ENCODE measurements at regions not wholly inside any gene's neighbourhood (a gene's known extent, or its start where the extent isn't known, plus 50 kb on each side); places are given as distances from the start of the nearest gene placed in this dataset.

- no peak for DNase-seq (ENCODE audit: low read depth, low spot score)
- H3K9me3 ChIP-seq (ENCODE audit: low read depth, low read length) = peaks cover 9% of the 10 kb centered on the region; the same call in 1 of the 2 replicates
- H3K4me3 ChIP-seq = no peak overlapping the region
- TF ChIP-seq EZH2 (IDR thresholded peaks at IDR 0.05) (no peak), FOXP2 (optimal IDR thresholded peaks at IDR 0.05; ENCODE audit: control extremely low read depth, extremely low read length, insufficient read depth) (no peak), POLR2AphosphoS5 (IDR thresholded peaks at IDR 0.05; ENCODE audit: borderline replicate concordance, low read depth, low read length) (no peak)
- H3K27ac ChIP-seq = no peak overlapping the region
- H3K9ac ChIP-seq (ENCODE audit: insufficient read length) = no peak overlapping the region
- H3K36me3 ChIP-seq (ENCODE audit: insufficient read depth, low read length) = peaks cover 15% of the 10 kb centered on the region
Observed at GRCh38 chr4:3382251-3382650, 59.5 kb upstream of the HGFAC start.

GRCh38 chr4:3384391-3384770, 57.4 kb upstream of the HGFAC start:
- Histone ChIP-seq H3K9ac (ENCODE audit: insufficient read length) (no peak overlapping the region), H3K36me3 (ENCODE audit: insufficient read depth, low read length) (no peaks in the 10 kb centered on the region), H3K4me3 (no peak overlapping the region), H3K27ac (no peak overlapping the region), H3K9me3 (ENCODE audit: low read depth, low read length) (peaks cover 4% of the 10 kb centered on the region; the same call in 1 of the 2 replicates)
- TF ChIP-seq EZH2 (IDR thresholded peaks at IDR 0.05) = no peak
- TF ChIP-seq FOXP2 (optimal IDR thresholded peaks at IDR 0.05; ENCODE audit: control extremely low read depth, extremely low read length, insufficient read depth) = no peak
- TF ChIP-seq POLR2AphosphoS5 (IDR thresholded peaks at IDR 0.05; ENCODE audit: borderline replicate concordance, low read depth, low read length) = no peak
- DNase-seq (ENCODE audit: low read depth, low spot score) = no peak

- H3K9me3 ChIP-seq (ENCODE audit: low read depth, low read length) = peaks cover 4% of the 10 kb centered on the region; the same call in 1 of the 2 replicates
- no peak overlapping the region for H3K4me3 ChIP-seq
- H3K27ac ChIP-seq = no peak overlapping the region
- no peaks in the 10 kb centered on the region for H3K36me3 ChIP-seq (ENCODE audit: insufficient read depth, low read length)
- DNase-seq (ENCODE audit: low read depth, low spot score) = no peak
- TF ChIP-seq POLR2AphosphoS5 (IDR thresholded peaks at IDR 0.05; ENCODE audit: borderline replicate concordance, low read depth, low read length) (no peak), FOXP2 (optimal IDR thresholded peaks at IDR 0.05; ENCODE audit: control extremely low read depth, extremely low read length, insufficient read depth) (no peak), EZH2 (IDR thresholded peaks at IDR 0.05) (no peak)
- no peak overlapping the region for H3K9ac ChIP-seq (ENCODE audit: insufficient read length)
Observed at GRCh38 chr4:3384771-3385710, 56.7 kb upstream of the HGFAC start.

GRCh38 chr4:3385711-3386420, 55.9 kb upstream of the HGFAC start:
- no peak for DNase-seq (ENCODE audit: low read depth, low spot score)
- no peak overlapping the region for H3K9ac ChIP-seq (ENCODE audit: insufficient read length)
- H3K36me3 ChIP-seq (ENCODE audit: insufficient read depth, low read length) = no peaks in the 10 kb centered on the region
- no peak overlapping the region for H3K27ac ChIP-seq
- no peaks in the 10 kb centered on the region for H3K9me3 ChIP-seq (ENCODE audit: low read depth, low read length)
- no peak for TF ChIP-seq POLR2AphosphoS5 (IDR thresholded peaks at IDR 0.05; ENCODE audit: borderline replicate concordance, low read depth, low read length)
- TF ChIP-seq EZH2 (IDR thresholded peaks at IDR 0.05) = no peak
- no peak for TF ChIP-seq FOXP2 (optimal IDR thresholded peaks at IDR 0.05; ENCODE audit: control extremely low read depth, extremely low read length, insufficient read depth)
- no peak overlapping the region for H3K4me3 ChIP-seq

GRCh38 chr4:3386526-3386925, 55.2 kb upstream of the HGFAC start:
- Histone ChIP-seq H3K9ac (ENCODE audit: insufficient read length) (no peak overlapping the region), H3K27ac (peak overlapping the region; percentile 19; the same call in 1 of the 2 replicates), H3K4me3 (no peak overlapping the region), H3K36me3 (ENCODE audit: insufficient read depth, low read length) (no peaks in the 10 kb centered on the region), H3K9me3 (ENCODE audit: low read depth, low read length) (no peaks in the 10 kb centered on the region)
- no peak for TF ChIP-seq FOXP2 (optimal IDR thresholded peaks at IDR 0.05; ENCODE audit: control extremely low read depth, extremely low read length, insufficient read depth)
- no peak for TF ChIP-seq EZH2 (IDR thresholded peaks at IDR 0.05)
- no peak for TF ChIP-seq POLR2AphosphoS5 (IDR thresholded peaks at IDR 0.05; ENCODE audit: borderline replicate concordance, low read depth, low read length)
- DNase-seq (ENCODE audit: low read depth, low spot score) = no peak

- Histone ChIP-seq H3K4me3 (peak overlapping the region; percentile 74), H3K27ac (peak overlapping the region; percentile 77), H3K9me3 (ENCODE audit: low read depth, low read length) (no peaks in the 10 kb centered on the region), H3K36me3 (ENCODE audit: insufficient read depth, low read length) (no peaks in the 10 kb centered on the region), H3K9ac (ENCODE audit: insufficient read length) (peak overlapping the region; percentile 49)
- TF ChIP-seq FOXP2 (optimal IDR thresholded peaks at IDR 0.05; ENCODE audit: control extremely low read depth, extremely low read length, insufficient read depth) = no peak
- no peak for TF ChIP-seq EZH2 (IDR thresholded peaks at IDR 0.05)
- no peak for TF ChIP-seq POLR2AphosphoS5 (IDR thresholded peaks at IDR 0.05; ENCODE audit: borderline replicate concordance, low read depth, low read length)
- DNase-seq (ENCODE audit: low read depth, low spot score) = no peak
Observed at GRCh38 chr4:3387154-3387942, 54.4 kb upstream of the HGFAC start.

GRCh38 chr4:3387943-3388361, 53.8 kb upstream of the HGFAC start:
- Histone ChIP-seq H3K27ac (peak overlapping the region; percentile 77), H3K36me3 (ENCODE audit: insufficient read depth, low read length) (no peaks in the 10 kb centered on the region), H3K9ac (ENCODE audit: insufficient read length) (peak overlapping the region; percentile 49), H3K4me3 (peak overlapping the region; percentile 74), H3K9me3 (ENCODE audit: low read depth, low read length) (no peaks in the 10 kb centered on the region)
- TF ChIP-seq POLR2AphosphoS5 (IDR thresholded peaks at IDR 0.05; ENCODE audit: borderline replicate concordance, low read depth, low read length) (no peak), EZH2 (IDR thresholded peaks at IDR 0.05) (no peak), FOXP2 (optimal IDR thresholded peaks at IDR 0.05; ENCODE audit: control extremely low read depth, extremely low read length, insufficient read depth) (no peak)
- no peak for DNase-seq (ENCODE audit: low read depth, low spot score)

Data from SK-N-MC (cell line).